ENCODE measurements at regions not wholly inside any gene's neighbourhood (a gene's known extent, or its start where the extent isn't known, plus 50 kb on each side); places are given as distances from the start of the nearest gene placed in this dataset.

GRCh38 chr12:102730996-102731395, 186.0 kb downstream of the PAH start:
- no peak for TF ChIP-seq CTCF (IDR thresholded peaks at IDR 0.05; ENCODE audit: borderline replicate concordance, insufficient read depth, low read depth, low read length)
- H3K4me3 ChIP-seq (ENCODE audit: low read depth, low read length), result no peak overlapping the region

GRCh38 chr12:102728506-102729242, 188.4 kb downstream of the PAH start:
- TF ChIP-seq CTCF (IDR thresholded peaks at IDR 0.05; ENCODE audit: borderline replicate concordance, insufficient read depth, low read depth, low read length), result no peak
- no peak overlapping the region for H3K4me3 ChIP-seq (ENCODE audit: low read depth, low read length)

- no peak overlapping the region for H3K4me3 ChIP-seq (ENCODE audit: low read depth, low read length)
- no peak for TF ChIP-seq CTCF (IDR thresholded peaks at IDR 0.05; ENCODE audit: borderline replicate concordance, insufficient read depth, low read depth, low read length)
Observed at GRCh38 chr12:102726686-102727085, 190.4 kb downstream of the PAH start.

GRCh38 chr12:102722147-102722546, 194.9 kb downstream of the PAH start:
- H3K4me3 ChIP-seq (ENCODE audit: low read depth, low read length), result no peak overlapping the region
- TF ChIP-seq CTCF (IDR thresholded peaks at IDR 0.05; ENCODE audit: borderline replicate concordance, insufficient read depth, low read depth, low read length), result no peak

- no peak overlapping the region for H3K4me3 ChIP-seq (ENCODE audit: low read depth, low read length)
- TF ChIP-seq CTCF (IDR thresholded peaks at IDR 0.05; ENCODE audit: borderline replicate concordance, insufficient read depth, low read depth, low read length), result no peak
Observed at GRCh38 chr12:102708108-102708507, 208.9 kb downstream of the PAH start.

- TF ChIP-seq CTCF (IDR thresholded peaks at IDR 0.05; ENCODE audit: borderline replicate concordance, insufficient read depth, low read depth, low read length), result peak; percentile 63
- H3K4me3 ChIP-seq (ENCODE audit: low read depth, low read length), result no peak overlapping the region
Observed at GRCh38 chr12:102702447-102703114, 214.5 kb downstream of the PAH start.

GRCh38 chr12:102696045-102696444, 215.7 kb upstream of the IGF1 start:
- H3K4me3 ChIP-seq (ENCODE audit: low read depth, low read length), result no peak overlapping the region
- no peak for TF ChIP-seq CTCF (IDR thresholded peaks at IDR 0.05; ENCODE audit: borderline replicate concordance, insufficient read depth, low read depth, low read length)

Data from GM12875 (cell line).